DOHH2 (cell line): ENCODE measurements at regions not wholly inside any gene's neighbourhood (a gene's known extent, or its start where the extent isn't known, plus 50 kb on each side); places are given as distances from the start of the nearest gene placed in this dataset.

Source experiments
- H3F3A ChIP-seq: fragments of 200-600 bp; sonication (generic), shearing (Covaris generic); 2 replicates; pipeline ENCODE4 v1.6.0; 2016; ENCODE audit warnings: antibody characterized with exemption, mild to moderate bottlenecking; ENCODE audit not compliant: control insufficient read depth, insufficient read depth
- H3K27ac ChIP-seq: fragments of 200-600 bp; sonication (generic); 2 replicates; pipeline ENCODE4 v1.5.1; 2014; ENCODE audit warnings: low read depth, mild to moderate bottlenecking, low read length, moderate library complexity
- H3K27me3 ChIP-seq: fragments of 200-600 bp; sonication (generic); 2 replicates; pipeline ENCODE4 v1.6.1; 2014; ENCODE audit warnings: mild to moderate bottlenecking, low read length, mixed read lengths; ENCODE audit not compliant: control insufficient read depth
- H3K36me3 ChIP-seq: fragments of 200-600 bp; sonication (generic); 2 replicates; pipeline ENCODE4 v1.6.1; 2014; ENCODE audit warnings: mild to moderate bottlenecking, low read length, moderate library complexity, mixed read lengths; ENCODE audit not compliant: control insufficient read depth
- H3K4me1 ChIP-seq: fragments of 200-600 bp; sonication (generic); 2 replicates; pipeline ENCODE4 v1.6.1; 2014; ENCODE audit warnings: mild to moderate bottlenecking, low read length, mixed read lengths; ENCODE audit not compliant: control insufficient read depth
- H3K4me2 ChIP-seq: fragments of 200-600 bp; sonication (generic); 2 replicates; pipeline ENCODE4 v1.6.0; 2014; ENCODE audit warnings: mild to moderate bottlenecking, low read length, moderate library complexity
- H3K4me3 ChIP-seq: fragments of 200-600 bp; sonication (generic); 2 replicates; pipeline ENCODE4 v1.5.1; 2014; ENCODE audit warnings: mild to moderate bottlenecking, low read length, mixed read lengths
- H3K79me2 ChIP-seq: fragments of 200-600 bp; sonication (generic); 2 replicates; pipeline ENCODE4 v1.6.1; 2014; ENCODE audit warnings: mild to moderate bottlenecking, low read length, mixed read lengths; ENCODE audit not compliant: control insufficient read depth
- H3K9me2 ChIP-seq: fragments of 200-600 bp; sonication (generic); replicated peaks from 2 replicates; pipeline ENCODE4 v1.6.1; 2014; ENCODE audit warnings: mild to moderate bottlenecking, low read length, mixed read lengths; ENCODE audit not compliant: control insufficient read depth
- H3K9me3 ChIP-seq: fragments of 200-600 bp; sonication (generic); 2 replicates; pipeline ENCODE4 v1.6.1; 2014; ENCODE audit warnings: antibody characterized with exemption, low read length, mixed read lengths; ENCODE audit not compliant: control insufficient read depth, insufficient read depth
- H4K20me1 ChIP-seq: fragments of 200-600 bp; sonication (generic); 2 replicates; pipeline ENCODE4 v1.6.0; 2014; ENCODE audit warnings: low read depth, mild to moderate bottlenecking, antibody characterized with exemption, low read length, moderate library complexity; ENCODE audit not compliant: control insufficient read depth, insufficient read depth
- EZH2phosphoT487 ChIP-seq: fragments of 200-600 bp; sonication (generic); IDR thresholded peaks from 2 replicates; pipeline ENCODE4 v1.6.1; 2017; ENCODE audit warnings: borderline replicate concordance, mild to moderate bottlenecking, antibody characterized with exemption, low read length, moderate library complexity, mixed read lengths
- TF ChIP-seq, protein P1 (sequence below): fragments of 200-600 bp; sonication (generic); IDR thresholded peaks from one replicate; pipeline ENCODE4 v1.5.1; 2014; ENCODE audit warnings: antibody characterized with exemption, mild to moderate bottlenecking, low read depth, low read length; ENCODE audit not compliant: poor library complexity, severe bottlenecking

DNA sequence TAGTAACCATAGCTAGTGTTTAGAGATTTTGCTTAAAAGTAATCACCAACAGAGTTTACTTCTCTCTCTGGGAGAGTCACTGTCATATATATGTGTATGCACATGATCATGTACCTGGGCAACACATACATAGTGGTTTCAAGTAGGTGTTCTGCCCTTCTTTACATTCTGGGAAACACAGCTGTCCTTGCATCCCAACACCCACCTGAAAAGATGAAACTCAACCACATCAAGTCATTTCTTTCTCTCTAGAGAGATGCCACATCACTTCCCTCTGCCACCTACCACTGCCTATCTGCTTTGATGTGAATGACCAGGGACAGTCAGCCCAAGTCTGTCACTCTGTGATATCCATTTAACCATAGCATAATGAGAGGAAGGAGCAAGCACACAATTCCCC lies 155.8 kb upstream of the GADL1 start:
- Histone ChIP-seq H3K4me2 (no peak overlapping the region), H3K4me3 (no peak overlapping the region), H3K36me3 (no peaks in the 10 kb centered on the region), H3K27ac (no peak overlapping the region), H3K9me3 (no peaks in the 10 kb centered on the region), H3K4me1 (no peaks in the 10 kb centered on the region), H4K20me1 (no peaks in the 10 kb centered on the region), H3K79me2 (no peaks in the 10 kb centered on the region), H3K9me2 (no peaks in the 10 kb centered on the region), H3F3A (no peaks in the 10 kb centered on the region), H3K27me3 (no peaks in the 10 kb centered on the region)
- TF ChIP-seq, protein P1, sequence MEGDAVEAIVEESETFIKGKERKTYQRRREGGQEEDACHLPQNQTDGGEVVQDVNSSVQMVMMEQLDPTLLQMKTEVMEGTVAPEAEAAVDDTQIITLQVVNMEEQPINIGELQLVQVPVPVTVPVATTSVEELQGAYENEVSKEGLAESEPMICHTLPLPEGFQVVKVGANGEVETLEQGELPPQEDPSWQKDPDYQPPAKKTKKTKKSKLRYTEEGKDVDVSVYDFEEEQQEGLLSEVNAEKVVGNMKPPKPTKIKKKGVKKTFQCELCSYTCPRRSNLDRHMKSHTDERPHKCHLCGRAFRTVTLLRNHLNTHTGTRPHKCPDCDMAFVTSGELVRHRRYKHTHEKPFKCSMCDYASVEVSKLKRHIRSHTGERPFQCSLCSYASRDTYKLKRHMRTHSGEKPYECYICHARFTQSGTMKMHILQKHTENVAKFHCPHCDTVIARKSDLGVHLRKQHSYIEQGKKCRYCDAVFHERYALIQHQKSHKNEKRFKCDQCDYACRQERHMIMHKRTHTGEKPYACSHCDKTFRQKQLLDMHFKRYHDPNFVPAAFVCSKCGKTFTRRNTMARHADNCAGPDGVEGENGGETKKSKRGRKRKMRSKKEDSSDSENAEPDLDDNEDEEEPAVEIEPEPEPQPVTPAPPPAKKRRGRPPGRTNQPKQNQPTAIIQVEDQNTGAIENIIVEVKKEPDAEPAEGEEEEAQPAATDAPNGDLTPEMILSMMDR, result no peak
- no peak for TF ChIP-seq EZH2phosphoT487

- Histone ChIP-seq H3K79me2 (no peaks in the 10 kb centered on the region), H3K36me3 (no peaks in the 10 kb centered on the region), H3F3A (no peaks in the 10 kb centered on the region), H3K9me3 (no peaks in the 10 kb centered on the region), H3K4me3 (no peak overlapping the region), H3K4me1 (no peaks in the 10 kb centered on the region), H3K4me2 (no peak overlapping the region), H3K27me3 (no peaks in the 10 kb centered on the region), H4K20me1 (no peaks in the 10 kb centered on the region), H3K27ac (no peak overlapping the region), H3K9me2 (no peaks in the 10 kb centered on the region)
- TF ChIP-seq EZH2phosphoT487, result no peak
- TF ChIP-seq, protein P1, result no peak
These were observed 156.8 kb upstream of the GADL1 start for GRCh38 chr3:31051226-31051625.

DNA sequence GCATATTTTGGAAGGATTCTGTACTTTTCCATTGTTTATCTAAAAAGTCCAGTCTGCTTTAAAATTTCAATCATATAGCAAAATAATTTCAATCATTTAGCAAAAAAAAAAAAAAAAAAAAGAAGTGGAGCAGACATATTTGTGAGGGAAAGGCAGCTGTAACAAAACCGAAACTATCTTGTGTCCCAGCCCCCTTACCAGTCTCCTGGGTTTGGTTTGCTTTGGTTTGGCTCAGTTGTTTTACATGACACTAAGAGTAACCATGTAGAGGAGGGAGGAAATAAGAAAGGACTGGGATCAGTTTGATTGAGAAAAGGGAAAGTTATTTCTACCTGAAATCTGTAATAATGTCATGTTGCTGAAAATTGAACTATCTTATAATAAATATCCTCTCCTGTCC lies 158.8 kb upstream of the GADL1 start:
- H3K4me1 ChIP-seq, result no peaks in the 10 kb centered on the region
- no peaks in the 10 kb centered on the region for H3F3A ChIP-seq
- no peak overlapping the region for H3K4me3 ChIP-seq
- H3K27me3 ChIP-seq, result no peaks in the 10 kb centered on the region
- no peaks in the 10 kb centered on the region for H4K20me1 ChIP-seq
- no peaks in the 10 kb centered on the region for H3K79me2 ChIP-seq
- no peak overlapping the region for H3K27ac ChIP-seq
- no peaks in the 10 kb centered on the region for H3K9me3 ChIP-seq
- TF ChIP-seq EZH2phosphoT487, result no peak
- TF ChIP-seq, protein P1, result no peak
- no peaks in the 10 kb centered on the region for H3K36me3 ChIP-seq
- no peaks in the 10 kb centered on the region for H3K9me2 ChIP-seq
- H3K4me2 ChIP-seq, result no peak overlapping the region

GRCh38 chr3:31054032-31054431 lies 159.6 kb upstream of the GADL1 start:
- Histone ChIP-seq H3K9me3 (0 out of 2 replicates have a peak, but pooled peaks cover 1% of the 10 kb centered on the region), H3K36me3 (no peaks in the 10 kb centered on the region), H3K79me2 (no peaks in the 10 kb centered on the region), H3K9me2 (no peaks in the 10 kb centered on the region), H3K4me2 (no peak overlapping the region), H3K4me1 (no peaks in the 10 kb centered on the region), H3K27ac (no peak overlapping the region), H3K27me3 (no peaks in the 10 kb centered on the region; the same call in 1 of the 2 replicates), H4K20me1 (no peaks in the 10 kb centered on the region), H3K4me3 (no peak overlapping the region), H3F3A (no peaks in the 10 kb centered on the region)
- no peak for TF ChIP-seq EZH2phosphoT487
- TF ChIP-seq, protein P1, result no peak
